Embryonic facial prominence (tissue), 1 donor: ENCODE measurements at regions not wholly inside any gene's neighbourhood (a gene's known extent, or its start where the extent isn't known, plus 50 kb on each side); places are given as distances from the start of the nearest gene placed in this dataset.

Experiments used
- DNase-seq: peaks from one replicate; pipeline ENCODE4 v3.0.0-alpha.2; 2016; ENCODE audit errors: extremely low spot score

GRCh38 chr17:54835015-54835414 is 65.6 kb upstream of the TOM1L1 start:
- no peak for DNase-seq

DNA sequence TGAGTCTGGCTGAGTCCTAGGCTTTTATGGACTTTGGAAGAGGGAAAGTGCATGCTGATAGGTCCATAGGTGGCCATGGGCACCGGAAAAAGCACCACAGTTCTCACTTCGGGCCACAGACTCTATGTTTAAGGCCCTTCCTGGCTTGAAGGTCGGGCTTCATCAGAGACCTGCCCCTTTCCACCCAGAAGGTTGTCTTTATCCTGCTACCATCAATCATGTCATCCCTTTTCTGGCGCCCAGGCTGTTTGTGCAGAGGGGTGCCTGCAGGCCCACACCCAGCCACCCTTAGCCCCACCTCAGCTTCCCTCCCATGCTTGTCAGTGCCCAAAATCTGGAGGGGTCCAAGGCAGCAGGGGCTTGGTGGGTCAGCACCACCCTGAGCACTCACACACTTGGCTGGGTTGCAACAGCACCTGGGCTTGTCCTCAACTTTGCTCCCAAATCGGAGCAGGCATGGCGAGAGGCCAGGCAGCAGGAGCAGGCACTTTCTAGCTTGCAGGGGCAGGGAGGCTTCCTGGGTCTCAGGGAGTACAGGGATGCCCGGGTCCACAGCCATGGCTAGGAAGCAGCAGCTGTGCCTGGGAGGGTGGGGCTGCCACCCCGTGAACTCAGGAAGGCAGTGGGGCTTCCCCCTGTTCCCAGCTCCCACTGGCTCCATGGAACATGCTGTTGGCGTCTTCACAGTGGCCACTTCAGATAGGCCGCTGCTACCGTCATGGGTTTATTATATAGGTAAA is 63.8 kb upstream of the TOM1L1 start:
- no peak for DNase-seq

DNA sequence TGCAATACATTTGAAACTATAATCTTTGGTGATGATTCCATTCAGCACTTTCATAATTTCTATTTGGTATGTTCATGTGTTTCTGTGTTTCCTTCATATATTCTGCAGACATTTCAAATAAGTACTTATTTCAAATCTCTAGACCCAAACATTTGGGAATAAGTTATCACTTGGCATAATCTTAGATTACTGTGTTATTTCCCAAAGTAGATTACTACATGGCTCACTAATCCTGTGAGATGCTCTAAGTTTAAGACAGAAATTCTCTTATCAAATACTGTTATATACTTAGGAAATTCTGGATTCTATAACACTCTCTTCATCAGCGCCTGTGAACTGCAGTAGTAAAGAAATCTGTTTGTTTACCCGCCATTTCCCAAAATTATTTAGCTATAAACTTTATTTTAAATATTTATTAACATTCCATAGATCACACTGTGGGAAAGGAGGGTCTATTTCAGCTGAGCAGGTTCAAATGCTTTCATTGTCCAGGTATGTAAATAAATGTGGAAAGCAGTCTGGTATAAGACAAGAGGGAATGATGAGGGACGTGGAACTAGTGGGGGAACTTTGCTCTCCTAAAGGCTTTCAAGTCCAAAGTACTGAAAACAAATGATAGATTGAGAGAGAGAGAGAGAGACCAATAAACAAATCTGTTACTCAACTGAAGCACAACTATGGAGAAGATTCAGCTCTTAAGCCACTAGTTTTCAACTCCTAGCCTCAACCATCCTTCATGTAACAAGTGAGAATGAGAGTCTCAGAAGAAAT is 61.8 kb upstream of the TOM1L1 start:
- DNase-seq, result no peak

DNA sequence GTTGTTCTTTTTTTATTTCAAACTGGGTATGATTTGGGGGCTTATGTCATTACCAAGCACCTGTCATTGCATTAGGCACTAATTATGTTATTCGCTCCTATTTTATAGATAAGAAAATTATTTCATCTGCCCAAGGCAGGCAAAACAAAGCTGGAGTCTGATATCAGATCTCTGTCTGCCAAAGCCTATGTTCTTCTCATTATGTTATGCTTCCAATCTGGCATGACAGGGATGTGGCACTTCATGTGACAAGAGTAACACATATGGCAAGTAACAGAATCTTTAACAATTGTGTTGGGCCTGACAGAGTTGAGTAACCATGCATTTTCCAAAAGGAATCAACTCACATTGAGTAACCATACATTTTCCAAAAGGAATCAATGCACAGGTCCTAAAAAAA is 61.2 kb upstream of the TOM1L1 start:
- DNase-seq, result no peak

DNA sequence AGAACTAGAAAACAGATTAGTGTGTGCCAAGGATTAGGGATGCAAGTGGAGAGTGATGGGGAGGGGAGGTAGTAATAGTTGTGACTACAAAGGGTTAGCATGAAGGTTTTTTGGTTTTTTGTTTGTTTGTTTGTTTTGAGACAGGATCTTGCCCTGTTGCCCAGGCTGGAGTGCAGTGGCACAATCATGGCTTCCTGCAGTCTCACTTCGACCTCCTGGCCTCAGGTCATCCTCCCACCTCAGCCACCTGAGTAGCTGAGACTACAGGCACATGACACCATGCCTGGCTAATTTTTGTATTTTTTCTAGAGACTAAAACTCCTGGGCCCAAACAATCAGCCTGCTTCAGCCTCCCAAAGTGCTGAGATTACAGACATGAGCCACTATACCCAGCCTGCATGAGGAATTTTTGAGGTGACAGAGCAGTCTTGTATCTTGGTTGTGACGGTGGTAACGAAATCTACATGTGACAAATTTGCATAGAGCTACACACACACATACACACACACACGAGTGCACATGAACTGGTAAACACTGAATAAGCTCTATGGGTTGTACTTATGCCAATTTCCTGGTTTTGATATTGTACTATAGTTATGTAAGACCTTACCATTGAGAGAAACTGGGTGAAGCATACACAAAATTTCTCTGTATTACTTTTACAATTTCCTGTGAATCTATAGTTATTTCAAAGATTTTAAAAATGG is 59.6 kb upstream of the TOM1L1 start:
- DNase-seq, result no peak

DNA sequence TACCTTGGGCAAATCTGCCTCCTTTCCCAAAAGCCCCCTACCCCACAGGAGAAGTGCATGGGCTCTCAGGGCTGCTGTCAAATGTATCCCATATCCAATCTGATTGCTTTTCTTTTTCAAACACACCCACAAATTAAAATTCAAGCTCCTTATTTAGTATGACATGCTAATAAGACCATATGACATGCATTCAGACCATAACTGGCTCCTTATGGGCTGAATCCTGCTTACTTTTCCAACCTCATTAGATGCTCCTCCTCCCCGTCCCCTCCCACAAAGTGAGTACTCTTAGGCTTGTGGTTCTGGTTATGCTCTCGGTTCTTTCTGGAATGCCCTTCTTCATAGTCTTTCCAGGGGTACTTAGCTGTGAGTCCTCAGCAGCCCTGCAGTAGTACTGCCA is 59.0 kb upstream of the TOM1L1 start:
- no peak for DNase-seq

DNA sequence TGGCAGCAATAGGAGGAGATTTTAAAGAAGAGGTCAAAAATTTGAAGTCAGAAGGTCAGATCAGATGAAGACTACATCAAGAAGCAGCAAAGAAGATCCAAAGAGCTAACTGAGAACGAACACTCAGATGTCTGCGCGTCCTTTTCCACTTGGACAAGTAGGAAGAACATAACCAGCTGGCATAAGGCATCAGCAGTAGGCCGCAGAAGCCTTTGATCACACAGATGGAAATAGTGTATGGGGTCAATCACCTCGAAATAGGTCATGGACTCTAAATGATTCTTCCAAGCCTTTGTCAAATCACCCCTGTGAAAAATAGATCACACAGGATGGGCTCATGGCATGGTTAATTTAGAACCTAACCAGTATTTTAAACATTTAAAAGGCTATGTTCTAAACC is 56.4 kb upstream of the TOM1L1 start:
- no peak for DNase-seq

GRCh38 chr17:54848368-54848987 is 52.2 kb upstream of the TOM1L1 start:
- no peak for DNase-seq

DNA sequence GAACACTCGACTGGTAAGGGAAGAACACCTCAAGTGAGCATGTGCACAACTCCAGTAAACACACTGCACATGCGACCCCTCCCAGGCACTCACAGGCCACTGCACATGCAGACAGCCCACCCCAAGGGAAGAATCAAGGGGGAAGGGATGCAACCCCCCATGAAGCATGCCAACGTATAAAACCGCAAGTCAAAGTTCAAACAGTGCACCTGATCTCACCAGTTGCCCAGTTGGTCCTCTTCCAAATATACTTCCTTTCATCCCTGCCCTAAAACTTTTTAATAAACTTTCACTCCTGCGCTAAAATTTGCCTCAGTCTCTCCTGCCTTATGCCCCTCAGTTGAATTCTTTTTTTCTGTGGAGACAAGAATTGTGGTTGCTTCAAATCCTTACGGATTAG is 51.0 kb upstream of the TOM1L1 start:
- DNase-seq, result no peak
